DMS 273 (cell line): ENCODE measurements at regions not wholly inside any gene's neighbourhood (a gene's known extent, or its start where the extent isn't known, plus 50 kb on each side); places are given as distances from the start of the nearest gene placed in this dataset.
A peak's percentile ranks its signal among the peaks of the same experiment; 100 is the strongest.

ENCODE experiments used
- DNase-seq: peaks from one replicate; lab custom pipeline; 2025; ENCODE audit not compliant: unreplicated experiment; lab: John Stamatoyannopoulos, UW

- no peak for DNase-seq
These were observed 99.8 kb upstream of the ROPN1 start for GRCh38 chr3:124091716-124092115.

- DNase-seq: no peak
These were observed 100.9 kb upstream of the ROPN1 start for GRCh38 chr3:124092811-124093210.

- no peak for DNase-seq
These were observed 102.6 kb upstream of the ROPN1 start for GRCh38 chr3:124094496-124094895.

GRCh38 chr3:124097362-124098131 lies 105.6 kb upstream of the ROPN1 start:
- DNase-seq: no peak

GRCh38 chr3:124101643-124102042 lies 109.7 kb upstream of the ROPN1 start:
- DNase-seq: no peak

- DNase-seq: no peak
These were observed 115.4 kb upstream of the ROPN1 start for GRCh38 chr3:124107104-124107890.

- no peak for DNase-seq
These were observed 116.5 kb upstream of the ROPN1 start for GRCh38 chr3:124108446-124108845.

GRCh38 chr3:124113485-124113884 lies 121.6 kb upstream of the ROPN1 start:
- DNase-seq: no peak

- DNase-seq: no peak
These were observed 123.4 kb upstream of the ROPN1 start for GRCh38 chr3:124115279-124115678.

GRCh38 chr3:124115956-124116355 lies 124.0 kb upstream of the ROPN1 start:
- peak; percentile 22 for DNase-seq

GRCh38 chr3:124116906-124117305 lies 125.0 kb upstream of the ROPN1 start:
- DNase-seq: peak; percentile 91

GRCh38 chr3:124117486-124117885 lies 125.6 kb upstream of the ROPN1 start:
- peak; percentile 63 for DNase-seq

GRCh38 chr3:124118397-124118796 lies 126.5 kb upstream of the ROPN1 start:
- DNase-seq: peak; percentile 50

- DNase-seq: peak; percentile 57
These were observed 127.3 kb upstream of the ROPN1 start for GRCh38 chr3:124119056-124119716.

GRCh38 chr3:124121379-124122312 lies 129.7 kb upstream of the ROPN1 start:
- no peak for DNase-seq

- no peak for DNase-seq
These were observed 133.4 kb upstream of the ROPN1 start for GRCh38 chr3:124125315-124125714.

GRCh38 chr3:124126436-124127023 lies 134.6 kb upstream of the ROPN1 start:
- peak; percentile 80 for DNase-seq

GRCh38 chr3:124131158-124131557 lies 139.2 kb upstream of the ROPN1 start:
- no peak for DNase-seq

GRCh38 chr3:124131580-124131979 lies 139.7 kb upstream of the ROPN1 start:
- peak; percentile 44 for DNase-seq

GRCh38 chr3:124132813-124133212 lies 140.9 kb upstream of the ROPN1 start:
- DNase-seq: no peak
